WERI-Rb-1 (cell line): ENCODE measurements at regions not wholly inside any gene's neighbourhood (a gene's known extent, or its start where the extent isn't known, plus 50 kb on each side); places are given as distances from the start of the nearest gene placed in this dataset.

Source experiments
- DNase-seq: peaks from one replicate; pipeline ENCODE4 v3.0.0-alpha.2; 2020
- H3K27ac ChIP-seq: fragments of 250-450 bp; sonication (Bioruptor Pico); 2 replicates; pipeline ENCODE4 v1.5.1; 2020; ENCODE audit warnings: mild to moderate bottlenecking, moderate library complexity
- H3K27me3 ChIP-seq: fragments of 250-450 bp; sonication (Bioruptor Pico); 2 replicates; pipeline ENCODE4 v1.5.1; 2021; ENCODE audit warnings: mild to moderate bottlenecking, low read depth, moderate library complexity; ENCODE audit not compliant: insufficient read depth, severe bottlenecking
- H3K36me3 ChIP-seq: fragments of 250-450 bp; sonication (Bioruptor Pico); 2 replicates; pipeline ENCODE4 v1.5.1; 2020; ENCODE audit warnings: mild to moderate bottlenecking, moderate library complexity
- H3K4me3 ChIP-seq: 2 replicates; pipeline ENCODE4 v1.5.1; 2011; ENCODE audit warnings: low read depth, mild to moderate bottlenecking, control low read depth, low read length
- H3K9me3 ChIP-seq: fragments of 250-450 bp; sonication (Bioruptor Pico); 2 replicates; pipeline ENCODE4 v1.5.1; 2021; ENCODE audit warnings: mild to moderate bottlenecking, moderate library complexity; ENCODE audit not compliant: severe bottlenecking
- CTCF ChIP-seq: IDR thresholded peaks from 2 replicates; pipeline ENCODE4 v1.5.1; 2011; ENCODE audit warnings: low read depth, mild to moderate bottlenecking, control low read depth, inconsistent platforms, low read length

GRCh38 chr18:7334973-7335568 is 104.2 kb downstream of the LRRC30 start:
- H3K4me3 ChIP-seq: no peak overlapping the region
- no peak for TF ChIP-seq CTCF
- H3K27me3 ChIP-seq: no peaks in the 10 kb centered on the region
- DNase-seq: no peak
- no peak overlapping the region for H3K27ac ChIP-seq
- no peaks in the 10 kb centered on the region for H3K9me3 ChIP-seq
- no peaks in the 10 kb centered on the region for H3K36me3 ChIP-seq

GRCh38 chr18:7336623-7337022 is 105.7 kb downstream of the LRRC30 start:
- H3K9me3 ChIP-seq: no peaks in the 10 kb centered on the region
- H3K27ac ChIP-seq: no peak overlapping the region
- H3K4me3 ChIP-seq: no peak overlapping the region
- no peaks in the 10 kb centered on the region for H3K27me3 ChIP-seq
- no peak for TF ChIP-seq CTCF
- no peak for DNase-seq
- no peaks in the 10 kb centered on the region for H3K36me3 ChIP-seq

DNA sequence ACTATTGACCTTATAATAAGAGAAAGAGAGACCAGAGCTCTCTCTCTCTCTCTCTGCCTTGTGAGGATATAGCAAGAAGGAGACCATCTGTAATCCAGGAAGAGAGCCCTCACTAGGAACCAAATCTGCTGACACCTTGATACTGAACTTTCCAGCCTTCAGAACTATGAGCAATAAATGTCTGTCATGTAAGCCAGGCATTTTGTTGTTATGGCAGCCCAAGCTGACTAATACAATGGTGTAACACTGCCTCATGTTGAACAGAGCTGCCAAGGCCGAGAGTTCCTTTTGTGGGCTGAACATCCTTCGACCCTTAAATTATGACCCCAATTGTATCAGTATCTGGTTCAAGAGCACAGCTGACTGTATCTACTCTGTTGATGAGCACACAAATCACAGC is 108.0 kb downstream of the LRRC30 start:
- no peak for TF ChIP-seq CTCF
- H3K36me3 ChIP-seq: no peaks in the 10 kb centered on the region
- H3K9me3 ChIP-seq: no peaks in the 10 kb centered on the region
- H3K4me3 ChIP-seq: no peak overlapping the region
- H3K27me3 ChIP-seq: no peaks in the 10 kb centered on the region
- DNase-seq: no peak
- no peak overlapping the region for H3K27ac ChIP-seq

GRCh38 chr18:7341581-7342337 is 110.9 kb downstream of the LRRC30 start:
- TF ChIP-seq CTCF: no peak
- Histone ChIP-seq H3K4me3 (no peak overlapping the region), H3K27me3 (no peaks in the 10 kb centered on the region), H3K27ac (no peak overlapping the region), H3K36me3 (no peaks in the 10 kb centered on the region), H3K9me3 (no peaks in the 10 kb centered on the region)
- no peak for DNase-seq

- TF ChIP-seq CTCF: no peak
- H3K9me3 ChIP-seq: no peaks in the 10 kb centered on the region
- DNase-seq: no peak
Measured at GRCh38 chr18:7349181-7349837, 118.4 kb downstream of the LRRC30 start.

More at GRCh38 chr18:7349181-7349837, 118.4 kb downstream of the LRRC30 start:
- no peaks in the 10 kb centered on the region for H3K27me3 ChIP-seq
- H3K4me3 ChIP-seq: no peak overlapping the region
- no peaks in the 10 kb centered on the region for H3K36me3 ChIP-seq
- no peak overlapping the region for H3K27ac ChIP-seq
